SK-N-MC (cell line): ENCODE measurements at regions not wholly inside any gene's neighbourhood (a gene's known extent, or its start where the extent isn't known, plus 50 kb on each side); places are given as distances from the start of the nearest gene placed in this dataset.
"Not testable (repeated sequence)": the region's sequence is repeated elsewhere in the genome, so short reads cannot be mapped to it uniquely, and the experiment has no call there.

ENCODE experiments used
- DNase-seq: peaks from one replicate; pipeline ENCODE4 v3.0.0-alpha.2; 2011; ENCODE audit warnings: low read depth, low spot score
- H3K27ac ChIP-seq: fragments of 200-600 bp; sonication (generic); 2 replicates; pipeline ENCODE4 v1.5.1; 2016; ENCODE audit warnings: mixed run types
- H3K36me3 ChIP-seq: fragments of 200-600 bp; sonication (generic); 2 replicates; pipeline ENCODE4 v1.6.1; 2017; ENCODE audit warnings: antibody characterized with exemption, low read length, mixed read lengths; ENCODE audit not compliant: insufficient read depth
- H3K4me3 ChIP-seq: fragments of 200-600 bp; sonication (generic); 2 replicates; pipeline ENCODE4 v1.5.1; 2016
- H3K9ac ChIP-seq: fragments of 200-600 bp; sonication (generic); 2 replicates; pipeline ENCODE4 v1.8.0; 2017; ENCODE audit warnings: mixed run types, mixed read lengths; ENCODE audit not compliant: insufficient read length
- H3K9me3 ChIP-seq: fragments of 200-600 bp; sonication (generic); 2 replicates; pipeline ENCODE4 v1.6.1; 2017; ENCODE audit warnings: low read depth, mild to moderate bottlenecking, antibody characterized with exemption, low read length, moderate library complexity, mixed read lengths
- EZH2 ChIP-seq: fragments of 200-600 bp; sonication (generic); IDR thresholded peaks from one replicate; pipeline ENCODE4 v1.6.1; 2017; ENCODE audit warnings: antibody characterized with exemption
- FOXP2 ChIP-seq: optimal IDR thresholded peaks from 2 replicates; pipeline ENCODE3; 2011; ENCODE audit warnings: mild to moderate bottlenecking, moderate library complexity; ENCODE audit not compliant: insufficient read depth; ENCODE audit errors: extremely low read length, control extremely low read depth
- POLR2AphosphoS5 ChIP-seq: IDR thresholded peaks from 2 replicates; pipeline ENCODE4 v1.6.1; 2012; ENCODE audit warnings: mild to moderate bottlenecking, low read depth, low read length, borderline replicate concordance

GRCh38 chr10:37520488-37520887 is 336.9 kb downstream of the ZNF248 start:
- Histone ChIP-seq H3K4me3 (no peak overlapping the region), H3K9ac (no peak overlapping the region), H3K9me3 (no peaks in the 10 kb centered on the region), H3K27ac (no peak overlapping the region), H3K36me3 (no peaks in the 10 kb centered on the region)
- DNase-seq: no peak
- TF ChIP-seq EZH2: no peak
- no peak for TF ChIP-seq POLR2AphosphoS5
- TF ChIP-seq FOXP2: no peak

- H3K36me3 ChIP-seq, H3K9me3 ChIP-seq, H3K4me3 ChIP-seq, DNase-seq, H3K27ac ChIP-seq, H3K9ac ChIP-seq: not testable (repeated sequence)
These were observed 346.9 kb downstream of the ZNF248 start for GRCh38 chr10:37510520-37510919.

- H3K27ac ChIP-seq: no peak overlapping the region
- H3K9ac ChIP-seq: no peak overlapping the region
- no peak for DNase-seq
These were observed 361.3 kb downstream of the ZNF248 start for GRCh38 chr10:37496061-37496460.

GRCh38 chr10:37495415-37495814 is 362.0 kb downstream of the ZNF248 start:
- Histone ChIP-seq H3K4me3 (no peak overlapping the region), H3K9ac (no peak overlapping the region), H3K9me3 (no peaks in the 10 kb centered on the region), H3K36me3 (no peaks in the 10 kb centered on the region), H3K27ac (no peak overlapping the region)
- DNase-seq: no peak
- TF ChIP-seq FOXP2: no peak
- TF ChIP-seq POLR2AphosphoS5: no peak
- TF ChIP-seq EZH2: no peak

More at GRCh38 chr10:37496061-37496460, 361.3 kb downstream of the ZNF248 start:
- Histone ChIP-seq H3K9me3 (no peaks in the 10 kb centered on the region), H3K36me3 (no peaks in the 10 kb centered on the region), H3K4me3 (no peak overlapping the region)
- TF ChIP-seq POLR2AphosphoS5 (no peak), FOXP2 (no peak), EZH2 (no peak)

- not testable (repeated sequence) for H3K9me3 ChIP-seq, H3K4me3 ChIP-seq, DNase-seq, H3K36me3 ChIP-seq, H3K9ac ChIP-seq, H3K27ac ChIP-seq
These were observed 364.1 kb downstream of the ZNF248 start for GRCh38 chr10:37493185-37493796.

GRCh38 chr10:37490266-37490665 is 364.9 kb downstream of the ANKRD30A start:
- Histone ChIP-seq H3K9ac (no peak overlapping the region), H3K9me3 (no peaks in the 10 kb centered on the region), H3K36me3 (no peaks in the 10 kb centered on the region), H3K4me3 (no peak overlapping the region), H3K27ac (no peak overlapping the region)
- no peak for DNase-seq
- TF ChIP-seq FOXP2 (no peak), POLR2AphosphoS5 (no peak), EZH2 (no peak)

GRCh38 chr10:37489658-37490003 is 364.2 kb downstream of the ANKRD30A start:
- H3K9me3 ChIP-seq: no peaks in the 10 kb centered on the region
- no peak overlapping the region; the same call in 1 of the 2 replicates for H3K27ac ChIP-seq
- H3K9ac ChIP-seq: no peak overlapping the region
- DNase-seq: no peak
- peak overlapping the region; percentile 43 for H3K4me3 ChIP-seq
- H3K36me3 ChIP-seq: no peaks in the 10 kb centered on the region
- TF ChIP-seq FOXP2: no peak
- TF ChIP-seq EZH2: no peak
- TF ChIP-seq POLR2AphosphoS5: no peak

- H3K27ac ChIP-seq: no peak overlapping the region; the same call in none of the 2 replicates
- H3K9me3 ChIP-seq: no peaks in the 10 kb centered on the region
- H3K4me3 ChIP-seq: peak overlapping the region; percentile 43
- no peak overlapping the region for H3K9ac ChIP-seq
- no peak for TF ChIP-seq FOXP2
- TF ChIP-seq POLR2AphosphoS5: no peak
- TF ChIP-seq EZH2: no peak
- DNase-seq: no peak
- H3K36me3 ChIP-seq: no peaks in the 10 kb centered on the region
These were observed 363.6 kb downstream of the ANKRD30A start for GRCh38 chr10:37488792-37489657.

- H3K4me3 ChIP-seq, H3K9ac ChIP-seq, H3K9me3 ChIP-seq, H3K36me3 ChIP-seq, H3K27ac ChIP-seq, DNase-seq: not testable (repeated sequence)
These were observed 355.2 kb downstream of the ANKRD30A start for GRCh38 chr10:37480596-37480995.
